Right ventricle myocardium superior (tissue), 1 donor: ENCODE measurements at regions not wholly inside any gene's neighbourhood (a gene's known extent, or its start where the extent isn't known, plus 50 kb on each side); places are given as distances from the start of the nearest gene placed in this dataset.

Experiments used
- ATAC-seq: fragments of 200-7000 bp; cut with Tn5 transposase; one replicate; pipeline ENCODE4 v1.9.1; 2020; ENCODE audit warnings: mild to moderate bottlenecking; ENCODE audit not compliant: poor library complexity
- DNase-seq: peaks from one replicate; pipeline ENCODE4 v3.0.0-alpha.2; 2020
- intact Hi-C: fragments of 100-400 bp; cut with DNase I; formaldehyde crosslinking; loops from one replicate; pipeline ENCODE4 v1.11.2; 2022
- donor health status: DM: no; HTN: yes; CAD: no; lungs with severe emphysema.

DNA sequence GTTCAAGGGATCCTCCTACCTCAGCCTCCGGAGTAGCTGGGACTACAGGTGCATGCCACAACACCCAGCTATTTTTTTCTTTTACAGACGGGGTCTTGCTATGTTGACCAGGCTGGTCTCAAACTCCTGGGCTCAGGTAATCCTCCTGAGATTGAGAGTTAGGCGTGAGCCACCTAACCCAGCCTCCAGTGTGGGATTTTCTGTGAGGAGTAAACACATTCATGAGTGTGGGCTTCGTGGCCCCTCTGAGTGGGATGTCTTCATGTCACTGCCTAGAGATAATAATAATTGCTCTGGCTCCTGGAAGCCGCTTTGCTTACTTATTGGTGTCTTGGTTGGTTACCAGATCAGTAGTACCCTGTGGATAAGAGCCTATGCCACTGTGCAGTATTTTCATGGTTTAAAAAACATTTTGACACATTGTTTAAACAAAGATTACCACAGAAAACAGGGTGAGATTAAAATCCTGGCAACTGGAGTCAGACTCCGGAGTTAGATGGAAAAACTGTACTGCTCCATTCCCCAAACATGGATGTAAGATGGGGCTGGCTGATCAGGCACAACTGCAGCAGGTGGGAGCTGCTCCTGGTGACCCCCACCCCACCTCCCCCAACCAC, 159.1 kb upstream of the RAB4A start:
- no peak for DNase-seq
- ATAC-seq = no peak
- intact Hi-C loops = no loop called here

DNA sequence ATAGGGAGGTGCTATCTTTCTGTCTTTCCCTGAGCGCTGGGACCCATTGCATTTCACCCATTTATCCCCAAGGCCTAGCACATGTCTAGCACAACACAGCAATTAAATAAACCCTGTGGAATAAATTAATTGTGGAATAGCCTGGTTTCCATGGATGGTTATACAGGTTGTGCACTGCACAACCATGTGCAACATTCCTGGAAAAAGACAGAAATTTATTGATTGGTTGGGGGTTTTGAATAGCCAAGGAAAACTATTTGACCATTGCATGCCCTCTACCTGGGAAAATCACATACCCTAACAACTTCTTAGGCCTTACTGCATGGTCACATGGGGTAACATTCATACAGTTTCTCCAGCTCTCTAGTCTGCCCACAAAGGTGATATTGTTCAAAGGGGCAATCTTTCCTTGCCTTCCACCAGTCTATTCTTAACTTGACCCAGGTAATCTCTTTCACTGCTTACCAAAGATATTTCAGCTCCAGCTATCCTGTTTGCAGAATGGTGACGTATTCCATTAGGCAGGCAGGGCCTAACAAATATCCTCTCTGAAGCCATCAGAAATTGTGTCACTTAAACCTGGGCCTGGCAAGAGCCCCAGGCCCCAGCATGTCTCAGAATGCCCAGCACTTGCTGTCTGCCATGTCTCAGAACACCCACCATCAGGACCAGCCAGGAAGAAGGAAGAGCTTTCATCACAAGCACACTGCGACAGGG, 157.9 kb upstream of the RAB4A start:
- ATAC-seq (no peak), DNase-seq (no peak)
- intact Hi-C loops = no loop called here

DNA sequence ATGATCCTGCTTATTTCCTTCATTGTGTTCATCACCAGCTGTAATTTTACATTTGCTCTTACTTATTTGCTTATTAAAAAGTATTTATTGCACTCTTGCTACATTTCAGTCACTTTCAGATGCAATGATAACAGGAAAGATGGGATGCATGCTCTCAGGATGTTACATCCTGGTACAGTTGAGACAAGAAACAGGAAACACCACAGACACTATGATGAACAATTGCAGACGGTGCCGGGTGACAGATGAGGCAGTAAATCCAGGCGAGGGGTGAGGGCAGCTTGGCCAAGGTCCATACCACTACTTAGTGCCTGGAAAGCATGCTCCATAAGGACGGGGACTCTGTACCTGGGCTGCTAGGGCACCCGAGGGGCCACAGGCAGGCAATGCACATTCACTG, 156.6 kb upstream of the RAB4A start:
- intact Hi-C loops = no loop called here

DNA sequence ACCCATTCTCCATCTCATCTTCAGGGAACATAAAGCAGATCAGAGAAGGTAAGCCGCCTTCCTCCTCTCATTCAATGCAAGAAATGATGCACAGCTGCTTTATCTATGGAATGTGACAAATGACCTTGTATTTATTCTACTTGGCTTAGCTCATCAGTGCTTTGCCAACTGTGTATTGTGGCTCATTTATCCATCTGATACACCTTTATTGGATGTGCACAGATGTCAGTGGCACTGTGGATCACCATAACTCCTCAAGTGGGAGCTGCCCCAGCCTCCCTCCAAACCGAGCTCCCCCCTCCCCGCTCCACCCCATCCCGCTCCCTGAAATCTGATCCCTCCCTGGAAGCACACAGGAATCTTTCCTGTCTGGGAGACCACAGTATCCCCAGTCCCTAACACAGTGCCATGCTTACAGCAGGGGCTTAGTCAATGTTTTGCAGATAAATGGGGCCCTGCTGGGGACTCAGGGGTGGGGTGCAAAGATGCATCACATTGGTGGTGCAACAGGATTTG, 156.0 kb upstream of the RAB4A start:
- DNase-seq (no peak), ATAC-seq (no peak)

More for the DNA sequence above, 156.6 kb upstream of the RAB4A start:
- DNase-seq (no peak), ATAC-seq (no peak)

DNA sequence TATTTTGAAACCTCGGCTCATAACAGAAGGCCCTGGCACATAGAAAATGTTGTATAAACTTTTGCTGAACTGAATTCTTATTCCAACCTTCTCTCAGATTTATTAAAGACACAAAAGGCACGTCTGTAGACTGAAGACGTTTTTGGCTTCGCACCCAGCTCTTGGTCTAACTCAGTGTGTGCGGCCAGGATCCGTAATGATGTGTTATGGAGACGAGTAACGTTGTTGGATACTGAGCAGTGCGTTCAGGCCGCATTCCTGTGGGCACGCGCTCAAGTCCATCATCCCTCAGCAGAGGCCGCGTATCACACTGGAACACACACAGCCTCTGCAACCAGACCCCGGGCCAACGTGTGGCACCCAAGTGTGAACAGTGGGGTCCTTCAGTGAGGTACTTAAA, 154.8 kb upstream of the RAB4A start:
- no peak for ATAC-seq
- DNase-seq = no peak
- intact Hi-C loops = no loop called here

More for the DNA sequence above, 156.0 kb upstream of the RAB4A start:
- intact Hi-C loops = no loop called here

DNA sequence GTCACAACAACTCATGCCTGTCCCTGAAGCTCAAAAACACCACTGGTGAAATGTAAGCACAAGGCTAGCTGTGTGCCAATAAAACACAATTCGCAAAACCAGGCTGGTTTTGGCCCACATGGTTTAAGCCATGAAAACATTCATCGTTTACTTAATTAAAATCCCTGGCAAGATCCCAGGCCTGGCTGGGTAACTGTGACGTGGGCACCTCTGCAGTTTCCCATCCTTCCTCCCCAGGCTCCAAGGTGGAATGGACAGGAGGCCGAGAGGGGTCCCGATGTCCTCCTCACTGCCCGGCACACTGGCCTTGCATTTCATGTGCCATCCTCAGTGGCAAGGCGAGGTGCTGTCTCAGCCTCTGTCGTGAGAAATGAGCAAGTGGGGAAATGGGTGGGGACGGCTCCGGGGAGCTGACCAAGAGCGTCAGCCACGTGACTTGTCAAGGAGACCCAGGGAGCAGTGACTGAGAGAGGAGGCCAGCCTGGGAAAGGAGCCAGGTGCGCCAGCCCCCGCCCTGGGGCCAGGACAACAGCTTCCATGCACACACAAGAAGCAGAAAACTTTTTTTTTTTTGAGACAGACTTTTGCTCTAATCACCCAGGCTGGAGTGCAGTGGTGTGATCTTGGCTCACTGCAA, 153.1 kb upstream of the RAB4A start:
- ATAC-seq (peak; percentile 72), DNase-seq (peak; percentile 82)
- intact Hi-C loops = no loop called here

DNA sequence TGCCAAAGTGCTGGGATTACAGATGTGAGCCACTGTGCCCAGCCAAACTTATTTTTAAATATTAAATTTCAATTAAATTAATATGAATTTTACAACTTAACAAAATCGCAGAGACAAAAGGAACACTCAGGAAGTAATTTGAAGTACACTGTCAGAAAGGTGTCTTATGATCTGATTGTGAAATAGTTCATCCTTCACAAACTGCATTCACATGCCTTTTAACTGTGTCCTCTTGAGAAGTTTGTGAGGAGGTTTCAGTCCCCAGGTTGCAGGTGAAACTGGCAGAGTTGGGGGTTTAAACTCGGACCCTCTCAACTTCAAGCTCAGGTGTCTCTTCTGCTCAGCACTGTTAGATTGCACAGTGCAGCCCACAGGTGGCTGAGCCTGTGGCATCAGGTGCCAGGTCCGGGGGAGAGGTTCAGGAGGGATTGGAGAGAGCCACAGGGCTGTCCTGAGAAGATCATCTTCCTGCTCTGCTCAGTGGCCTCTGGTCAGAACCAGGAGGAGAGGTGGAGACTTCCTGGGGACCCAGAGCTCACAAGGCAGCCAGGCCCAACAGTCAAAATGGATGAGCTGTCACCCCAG, 152.3 kb upstream of the RAB4A start:
- DNase-seq (no peak), ATAC-seq (no peak)
- intact Hi-C loops = no loop called here

DNA sequence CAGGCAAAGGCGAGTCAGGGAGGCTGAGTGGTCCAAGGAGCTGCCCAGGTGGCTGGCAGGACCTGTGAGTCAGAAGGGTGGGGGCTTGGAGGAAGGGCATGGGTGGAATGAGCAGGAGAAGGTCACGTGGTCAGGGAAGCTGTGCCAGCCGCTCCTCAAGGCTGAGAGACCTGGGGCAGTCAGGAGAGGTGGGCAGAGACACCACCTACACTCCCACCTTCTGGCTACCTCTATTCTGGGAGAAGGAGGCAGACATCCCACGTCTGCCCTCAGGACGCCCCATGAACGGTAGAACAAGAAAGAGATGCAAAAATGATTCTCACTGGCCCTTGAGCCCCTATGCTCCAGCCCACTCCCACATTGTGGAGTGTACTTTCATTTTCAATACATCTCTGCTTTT, 151.8 kb upstream of the RAB4A start:
- ATAC-seq (no peak), DNase-seq (no peak)
- intact Hi-C loops = no loop called here

DNA sequence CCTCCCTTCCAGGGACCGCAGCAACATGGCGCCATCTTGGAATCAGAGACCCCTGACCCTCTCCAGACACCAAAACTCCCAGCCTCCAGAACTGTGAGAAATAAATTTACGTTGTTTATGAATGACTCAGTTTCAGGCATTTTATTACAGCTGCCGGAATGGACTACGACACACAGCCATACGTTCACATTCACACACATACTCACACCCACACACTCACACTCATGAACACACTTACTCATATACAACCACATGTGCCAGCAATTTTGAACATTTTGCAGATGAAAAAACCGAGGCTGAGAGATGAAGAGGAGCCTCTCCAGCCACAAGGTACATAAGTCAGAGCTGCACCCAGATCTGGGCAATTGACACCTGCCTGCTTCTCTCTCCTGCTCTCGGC, 151.0 kb upstream of the RAB4A start:
- intact Hi-C loops = no loop called here
- ATAC-seq (no peak), DNase-seq (no peak)

DNA sequence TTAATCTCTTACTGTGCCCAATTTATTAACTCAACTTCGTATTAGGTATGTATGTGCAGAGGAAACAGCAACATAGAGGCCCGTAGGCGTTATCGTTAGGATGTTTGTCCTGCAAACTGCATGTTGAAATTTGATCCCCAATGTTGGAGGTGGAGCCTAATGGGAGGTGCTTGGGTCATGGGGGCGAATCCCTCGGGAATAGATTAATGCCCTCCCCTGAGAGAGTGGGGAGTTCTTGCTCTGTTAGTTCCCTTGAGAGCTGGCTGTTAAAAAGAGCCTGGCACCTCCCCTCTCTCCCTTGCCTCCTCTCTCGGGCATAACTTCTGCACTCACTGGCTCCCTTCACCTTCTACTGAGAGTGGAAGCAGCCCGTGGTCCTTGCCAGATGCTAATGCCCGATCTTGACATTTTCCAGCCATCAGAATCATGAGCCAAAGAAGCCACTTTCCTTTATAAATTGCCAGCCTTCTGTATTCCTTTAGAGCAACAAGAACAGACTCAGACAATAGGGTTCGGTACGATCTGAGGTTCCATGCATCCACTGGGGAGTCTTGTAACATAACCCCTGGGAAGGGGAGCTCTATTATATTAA, 149.0 kb upstream of the RAB4A start:
- ATAC-seq = no peak
- DNase-seq = no peak
- intact Hi-C loops = no loop called here

DNA sequence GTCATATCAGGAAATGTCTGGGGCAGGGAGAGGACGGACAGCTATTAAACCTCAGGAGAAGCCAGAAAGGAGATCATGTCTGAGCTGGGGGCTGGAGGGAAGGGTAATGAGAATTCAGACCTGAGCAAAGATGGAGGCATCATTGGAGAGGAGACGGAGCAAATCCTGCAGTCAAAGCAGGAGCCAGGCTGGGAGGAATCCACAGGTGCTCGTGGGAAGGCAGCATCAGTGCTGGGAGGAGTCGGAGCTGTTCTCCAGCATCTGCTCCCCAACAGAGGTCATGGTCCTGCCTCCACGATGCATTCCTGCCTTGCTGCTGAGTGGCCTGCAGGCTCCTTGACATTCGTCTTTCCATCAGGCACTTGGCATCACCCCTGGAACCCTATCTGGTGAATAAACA, 148.3 kb upstream of the RAB4A start:
- no peak for DNase-seq
- ATAC-seq = no peak
- intact Hi-C loops = no loop called here

DNA sequence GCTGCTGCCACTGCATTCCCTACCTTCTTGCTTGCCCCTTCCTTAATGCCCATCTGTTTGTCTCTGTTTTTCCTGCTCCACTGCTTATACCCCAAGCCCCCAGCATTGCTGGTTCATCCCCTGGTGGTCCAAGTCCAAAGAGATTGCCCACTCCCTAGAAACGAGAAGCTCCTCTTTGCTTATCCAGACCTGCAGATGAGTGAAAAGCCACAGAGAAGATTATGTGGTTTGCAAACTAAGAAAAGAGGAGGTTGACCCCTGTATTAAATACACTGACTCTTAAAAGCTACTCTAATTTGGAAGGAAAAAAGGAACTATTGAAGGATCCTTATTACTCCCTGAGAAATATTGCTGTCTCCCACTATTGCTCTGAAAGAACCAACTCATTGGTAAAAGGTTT, 146.8 kb upstream of the RAB4A start:
- ATAC-seq (no peak), DNase-seq (no peak)
- intact Hi-C loops = no loop called here

DNA sequence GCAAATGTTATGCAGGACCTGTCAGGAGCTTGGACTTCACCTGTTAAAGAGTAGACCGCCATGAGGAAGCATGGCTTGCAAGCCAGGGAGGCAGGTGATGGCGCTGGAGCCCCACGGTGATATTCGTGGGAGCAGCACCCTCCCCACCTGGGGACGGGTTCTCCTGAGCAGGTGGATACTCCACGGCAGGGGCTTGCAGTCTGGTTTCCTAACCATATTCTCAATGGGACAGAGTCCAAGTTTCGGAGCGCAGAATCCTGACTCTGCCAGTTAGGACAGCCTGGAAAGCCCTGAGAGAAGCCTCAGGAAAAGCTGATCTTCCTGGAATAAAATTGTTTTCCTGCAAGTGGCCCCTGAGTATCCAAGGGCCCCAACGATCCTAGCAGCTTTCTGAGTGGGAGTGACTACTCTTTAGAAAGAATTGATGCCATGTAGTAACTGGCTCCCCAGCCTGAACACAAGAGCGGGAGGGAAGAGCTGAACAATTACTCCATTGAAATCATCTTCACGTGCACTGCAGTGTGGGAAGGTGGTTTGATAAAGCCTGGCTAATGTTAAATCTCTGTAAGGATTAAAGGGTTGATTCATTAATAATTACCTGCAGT, 146.3 kb upstream of the RAB4A start:
- ATAC-seq = no peak

DNA sequence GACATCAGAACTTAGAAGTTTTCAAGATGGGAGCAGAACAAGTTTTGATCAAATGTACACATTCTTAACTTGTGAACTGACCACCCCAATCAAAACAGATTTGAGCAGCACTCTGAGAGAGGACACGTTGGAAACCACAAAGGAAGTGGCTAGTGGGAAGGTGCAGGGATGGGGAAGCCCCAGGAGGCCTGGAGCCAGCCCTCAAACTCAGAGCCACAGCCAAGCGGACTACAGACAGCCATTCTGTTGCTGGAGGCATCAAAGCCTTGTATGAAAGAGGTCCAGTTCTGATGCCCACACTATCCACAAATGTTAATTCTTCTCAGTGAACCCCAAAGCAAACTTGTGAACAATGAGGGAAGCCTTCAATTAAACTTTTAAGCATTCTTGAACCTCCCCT, 143.6 kb upstream of the RAB4A start:
- DNase-seq (no peak), ATAC-seq (no peak)
- intact Hi-C loops = no loop called here

More for the DNA sequence above, 146.3 kb upstream of the RAB4A start:
- no peak for DNase-seq
- intact Hi-C loops = no loop called here

DNA sequence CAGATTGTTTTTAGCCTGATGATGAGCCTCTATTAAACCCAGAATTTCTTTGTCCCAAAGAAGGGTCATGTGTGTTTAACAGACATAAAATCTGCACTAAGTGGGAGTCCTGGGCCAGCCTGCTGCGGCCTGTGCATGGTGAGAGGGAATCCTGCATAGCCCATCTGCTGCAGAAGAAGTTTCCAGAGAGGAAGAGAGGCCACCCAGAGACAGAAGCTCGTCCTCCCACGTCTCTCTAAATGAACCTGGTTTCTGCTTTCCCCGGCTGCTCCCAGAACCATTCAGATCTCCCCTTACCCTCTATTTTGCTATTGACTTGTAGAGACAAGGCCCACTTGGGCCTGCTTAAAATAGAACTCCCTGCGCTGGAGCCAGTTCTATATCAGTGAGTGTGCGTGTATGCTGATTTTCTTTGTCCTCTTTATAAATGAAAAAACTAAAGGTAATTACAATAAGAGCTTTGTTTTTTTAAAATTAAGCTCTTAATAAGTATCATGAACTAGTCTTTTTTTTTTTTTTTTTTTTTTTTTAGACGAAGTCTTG, 142.8 kb upstream of the RAB4A start:
- ATAC-seq (peak; percentile 66), DNase-seq (no peak)
- intact Hi-C loops = no loop called here

DNA sequence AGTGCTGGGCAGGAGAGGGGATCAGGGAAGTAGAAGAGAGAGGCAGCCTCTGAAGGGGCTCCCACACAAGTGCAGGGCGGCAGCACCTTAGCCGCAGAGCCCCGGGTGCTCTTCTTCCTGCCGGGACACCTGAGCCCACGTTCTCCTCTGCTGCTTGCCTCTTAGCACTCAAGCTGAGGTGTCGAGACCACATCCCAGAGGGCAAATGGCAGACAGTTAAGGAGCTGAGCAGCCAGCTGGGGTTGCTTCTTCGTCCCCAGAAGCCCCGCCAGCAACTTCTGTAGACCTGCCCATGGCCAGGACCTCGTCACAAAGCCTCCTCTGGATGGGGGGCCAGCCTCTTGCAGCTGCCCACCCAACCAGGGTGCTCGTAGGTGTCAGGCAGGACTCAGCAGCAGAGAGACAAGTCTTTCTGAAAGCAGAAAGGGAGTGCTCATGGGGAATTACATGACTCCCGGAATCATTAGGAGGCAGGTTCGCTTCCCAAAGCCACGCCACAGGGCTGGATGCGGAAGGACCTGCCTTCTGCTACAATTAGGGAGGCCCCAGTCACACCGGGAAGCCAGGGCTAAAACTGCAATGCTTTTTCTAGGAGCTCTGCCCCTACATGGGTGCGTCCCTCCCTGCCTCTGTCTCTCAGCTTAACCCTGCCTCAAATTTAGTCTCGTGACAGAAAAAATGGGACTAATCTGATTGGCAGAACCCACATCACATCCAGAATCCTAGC, 141.4 kb upstream of the RAB4A start:
- intact Hi-C loops = no loop called here
- ATAC-seq (peak; percentile 35), DNase-seq (no peak)

DNA sequence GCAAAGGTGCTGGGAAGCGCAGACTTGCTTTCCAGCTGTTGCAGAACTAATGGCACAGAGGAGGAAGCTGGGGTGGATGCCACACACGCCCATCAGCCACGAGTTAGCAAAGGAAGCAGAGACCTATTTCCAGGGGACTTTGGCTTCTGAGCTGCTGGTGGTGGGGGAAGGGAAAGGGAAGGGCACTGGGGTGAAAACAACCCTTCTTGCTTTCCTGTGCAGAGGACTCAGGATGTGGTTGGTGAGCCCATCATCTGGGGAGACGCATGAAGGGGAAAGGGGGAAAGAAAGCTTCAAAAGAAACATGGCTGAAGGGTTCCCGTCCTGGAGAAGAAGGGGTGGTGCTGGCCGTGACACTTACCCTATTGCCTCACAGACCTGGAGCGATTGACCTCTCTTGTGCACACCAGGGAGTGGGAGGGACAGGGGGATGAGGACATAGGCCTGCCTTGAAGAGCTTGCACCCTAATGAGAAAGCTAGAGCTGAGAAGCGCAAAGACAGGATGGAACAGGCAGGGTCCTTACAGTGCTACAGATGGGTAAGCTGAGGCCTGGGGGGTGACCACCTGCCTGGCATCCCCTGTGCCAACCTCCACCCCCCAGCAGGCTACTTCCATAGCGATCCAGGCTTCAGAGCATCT, 140.8 kb upstream of the RAB4A start:
- peak; percentile 62 for ATAC-seq

More for the DNA sequence above, 140.8 kb upstream of the RAB4A start:
- peak; percentile 56 for DNase-seq
- intact Hi-C loops = no loop called here
